ENCODE measurements at regions not wholly inside any gene's neighbourhood (a gene's known extent, or its start where the extent isn't known, plus 50 kb on each side); places are given as distances from the start of the nearest gene placed in this dataset.
"Not testable (repeated sequence)": the region's sequence is repeated elsewhere in the genome, so short reads cannot be mapped to it uniquely, and the experiment has no call there.

- no peak for DNase-seq
These were observed 467.8 kb downstream of the TMEM232 start for GRCh38 chr5:110258460-110259216.

GRCh38 chr5:110262749-110263148 is 463.7 kb downstream of the TMEM232 start:
- DNase-seq = no peak

GRCh38 chr5:110264661-110265060 is 461.8 kb downstream of the TMEM232 start:
- DNase-seq = no peak

- no peak for DNase-seq
These were observed 461.3 kb downstream of the TMEM232 start for GRCh38 chr5:110265162-110265561.

- no peak for DNase-seq
These were observed 458.8 kb downstream of the TMEM232 start for GRCh38 chr5:110267714-110268113.

GRCh38 chr5:110268283-110268682 is 458.2 kb downstream of the TMEM232 start:
- no peak for DNase-seq

- no peak for DNase-seq
These were observed 457.5 kb downstream of the TMEM232 start for GRCh38 chr5:110268985-110269384.

GRCh38 chr5:110269478-110270142 is 456.9 kb downstream of the TMEM232 start:
- DNase-seq = no peak

- no peak for DNase-seq
These were observed 450.6 kb downstream of the TMEM232 start for GRCh38 chr5:110275878-110276277.

- DNase-seq = not testable (repeated sequence)
These were observed 448.0 kb downstream of the TMEM232 start for GRCh38 chr5:110278449-110278848.

- DNase-seq = not testable (repeated sequence)
These were observed 442.4 kb downstream of the TMEM232 start for GRCh38 chr5:110284121-110284520.

GRCh38 chr5:110288766-110289511 is 437.5 kb downstream of the TMEM232 start:
- DNase-seq = no peak

GRCh38 chr5:110289512-110289810 is 437.0 kb downstream of the TMEM232 start:
- no peak for DNase-seq

GRCh38 chr5:110290542-110290941 is 435.9 kb downstream of the TMEM232 start:
- no peak for DNase-seq

- DNase-seq = no peak
These were observed 432.2 kb downstream of the TMEM232 start for GRCh38 chr5:110294281-110294680.

- DNase-seq = no peak
These were observed 429.3 kb downstream of the TMEM232 start for GRCh38 chr5:110297152-110297670.

GRCh38 chr5:110304176-110304575 is 422.3 kb downstream of the TMEM232 start:
- DNase-seq = no peak

GRCh38 chr5:110306650-110307049 is 419.8 kb downstream of the TMEM232 start:
- DNase-seq = no peak

- no peak for DNase-seq
These were observed 417.2 kb downstream of the TMEM232 start for GRCh38 chr5:110309222-110309621.

GRCh38 chr5:110316566-110316965 is 409.9 kb downstream of the TMEM232 start:
- DNase-seq = not testable (repeated sequence)

- no peak for DNase-seq
These were observed 405.4 kb downstream of the TMEM232 start for GRCh38 chr5:110321117-110321516.

GRCh38 chr5:110323357-110323756 is 403.1 kb downstream of the TMEM232 start:
- DNase-seq = no peak

GRCh38 chr5:110323832-110324231 is 402.6 kb downstream of the TMEM232 start:
- DNase-seq = no peak

GRCh38 chr5:110324876-110325275 is 401.6 kb downstream of the TMEM232 start:
- DNase-seq = no peak
